ENCODE measurements at regions not wholly inside any gene's neighbourhood (a gene's known extent, or its start where the extent isn't known, plus 50 kb on each side); places are given as distances from the start of the nearest gene placed in this dataset.

- TF ChIP-seq POLR2AphosphoS5 (IDR thresholded peaks at IDR 0.05; ENCODE audit: insufficient read depth in 1 of 2, low read depth in 1 of 2), result no peak
- no peak for TF ChIP-seq POLR2A (IDR thresholded peaks at IDR 0.05)
These were observed 68.7 kb upstream of the PCDH19 start for GRCh38 chrX:100478714-100479306.
